ENCODE measurements at regions not wholly inside any gene's neighbourhood (a gene's known extent, or its start where the extent isn't known, plus 50 kb on each side); places are given as distances from the start of the nearest gene placed in this dataset.

DNA sequence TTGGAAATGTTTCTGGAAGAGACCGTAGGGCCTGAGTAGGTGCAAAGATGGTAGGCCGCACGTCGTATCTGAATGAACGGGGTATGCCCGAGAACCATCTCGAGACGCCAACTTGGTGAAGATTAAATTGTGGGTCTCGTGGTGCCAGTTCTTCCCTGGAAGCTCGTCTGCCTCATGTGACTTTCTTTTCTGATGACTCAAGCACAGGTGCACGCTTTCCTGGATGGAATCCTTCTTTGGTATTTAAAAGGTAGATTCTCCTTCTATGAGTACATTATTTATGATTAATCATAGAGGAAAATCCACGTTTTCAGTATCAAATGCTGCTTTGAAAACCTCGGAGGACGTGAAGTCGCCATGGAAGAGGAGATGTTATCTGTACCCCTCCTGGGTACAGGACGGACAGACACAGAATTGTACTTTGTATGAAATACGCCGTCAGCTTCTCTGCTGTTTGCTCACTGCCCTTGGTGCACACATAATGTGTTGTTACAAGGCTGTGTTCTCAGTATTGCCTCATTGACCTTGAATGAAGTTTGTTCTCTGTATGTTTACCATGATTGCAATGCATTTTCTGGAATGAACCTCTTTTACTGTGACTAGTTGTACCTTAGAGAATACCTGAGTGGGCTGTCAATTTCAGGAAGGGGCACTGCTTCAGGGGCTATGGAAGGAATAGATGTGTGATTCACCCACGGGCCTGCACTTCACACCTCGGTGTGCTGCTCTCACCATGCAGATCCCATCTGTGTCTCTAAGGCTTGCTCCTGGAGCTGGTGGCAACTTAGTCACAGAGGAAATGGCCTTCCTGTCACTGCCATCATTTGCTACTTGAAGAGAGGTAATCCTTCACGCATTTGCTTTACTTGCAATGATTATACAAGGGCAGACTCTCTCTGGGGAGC lies 137.3 kb upstream of the RTL1 start:
- TF ChIP-seq, protein P1, sequence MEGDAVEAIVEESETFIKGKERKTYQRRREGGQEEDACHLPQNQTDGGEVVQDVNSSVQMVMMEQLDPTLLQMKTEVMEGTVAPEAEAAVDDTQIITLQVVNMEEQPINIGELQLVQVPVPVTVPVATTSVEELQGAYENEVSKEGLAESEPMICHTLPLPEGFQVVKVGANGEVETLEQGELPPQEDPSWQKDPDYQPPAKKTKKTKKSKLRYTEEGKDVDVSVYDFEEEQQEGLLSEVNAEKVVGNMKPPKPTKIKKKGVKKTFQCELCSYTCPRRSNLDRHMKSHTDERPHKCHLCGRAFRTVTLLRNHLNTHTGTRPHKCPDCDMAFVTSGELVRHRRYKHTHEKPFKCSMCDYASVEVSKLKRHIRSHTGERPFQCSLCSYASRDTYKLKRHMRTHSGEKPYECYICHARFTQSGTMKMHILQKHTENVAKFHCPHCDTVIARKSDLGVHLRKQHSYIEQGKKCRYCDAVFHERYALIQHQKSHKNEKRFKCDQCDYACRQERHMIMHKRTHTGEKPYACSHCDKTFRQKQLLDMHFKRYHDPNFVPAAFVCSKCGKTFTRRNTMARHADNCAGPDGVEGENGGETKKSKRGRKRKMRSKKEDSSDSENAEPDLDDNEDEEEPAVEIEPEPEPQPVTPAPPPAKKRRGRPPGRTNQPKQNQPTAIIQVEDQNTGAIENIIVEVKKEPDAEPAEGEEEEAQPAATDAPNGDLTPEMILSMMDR (IDR thresholded peaks at IDR 0.05) = no peak
- TF ChIP-seq POLR2AphosphoS5 (IDR thresholded peaks at IDR 0.05; ENCODE audit: insufficient read depth in 1 of 2, low read depth in 1 of 2) = no peak
- no peak for TF ChIP-seq POLR2A (IDR thresholded peaks at IDR 0.05)

Data from vagina (tissue), 2 donors.